HG02981 (cell line): ENCODE measurements at regions not wholly inside any gene's neighbourhood (a gene's known extent, or its start where the extent isn't known, plus 50 kb on each side); places are given as distances from the start of the nearest gene placed in this dataset.
"Not testable (repeated sequence)": the region's sequence is repeated elsewhere in the genome, so short reads cannot be mapped to it uniquely, and the experiment has no call there.

Experiments
- ATAC-seq: cut with Tn5 transposase; IDR thresholded peaks from one replicate; pipeline ENCODE4 v1.9.1; 2021; ENCODE audit warnings: mild to moderate bottlenecking, moderate library complexity; ENCODE audit not compliant: unreplicated experiment

GRCh38 chr6:830667-831327 lies 137.9 kb upstream of the EXOC2 start:
- no peak for ATAC-seq

- ATAC-seq, result no peak
These were observed 136.7 kb upstream of the EXOC2 start for GRCh38 chr6:829656-830055.

GRCh38 chr6:827431-827830 lies 134.5 kb upstream of the EXOC2 start:
- ATAC-seq, result peak; percentile 61

- ATAC-seq, result no peak
These were observed 126.2 kb upstream of the EXOC2 start for GRCh38 chr6:819122-819521.

GRCh38 chr6:818196-818595 lies 125.3 kb upstream of the EXOC2 start:
- no peak for ATAC-seq

GRCh38 chr6:816510-817084 lies 123.7 kb upstream of the EXOC2 start:
- ATAC-seq, result no peak

- no peak for ATAC-seq
These were observed 122.4 kb upstream of the EXOC2 start for GRCh38 chr6:815348-815738.

- no peak for ATAC-seq
These were observed 121.7 kb upstream of the EXOC2 start for GRCh38 chr6:814378-815347.

- no peak for ATAC-seq
These were observed 118.9 kb upstream of the EXOC2 start for GRCh38 chr6:811831-812230.

- no peak for ATAC-seq
These were observed 118.3 kb upstream of the EXOC2 start for GRCh38 chr6:811191-811590.

GRCh38 chr6:804771-805170 lies 111.8 kb upstream of the EXOC2 start:
- no peak for ATAC-seq

- ATAC-seq, result no peak
These were observed 111.4 kb upstream of the EXOC2 start for GRCh38 chr6:804317-804716.

GRCh38 chr6:803191-803977 lies 110.4 kb upstream of the EXOC2 start:
- ATAC-seq, result no peak

GRCh38 chr6:802701-803100 lies 109.8 kb upstream of the EXOC2 start:
- no peak for ATAC-seq

- not testable (repeated sequence) for ATAC-seq
These were observed 109.3 kb upstream of the EXOC2 start for GRCh38 chr6:802223-802622.

GRCh38 chr6:799769-800168 lies 106.8 kb upstream of the EXOC2 start:
- ATAC-seq, result no peak

- ATAC-seq, result no peak
These were observed 104.6 kb upstream of the EXOC2 start for GRCh38 chr6:797479-798077.

- no peak for ATAC-seq
These were observed 102.2 kb upstream of the EXOC2 start for GRCh38 chr6:795046-795685.

- no peak for ATAC-seq
These were observed 100.3 kb upstream of the EXOC2 start for GRCh38 chr6:793261-793660.

- ATAC-seq, result no peak
These were observed 99.7 kb upstream of the EXOC2 start for GRCh38 chr6:792662-793061.
